ENCODE measurements at regions not wholly inside any gene's neighbourhood (a gene's known extent, or its start where the extent isn't known, plus 50 kb on each side); places are given as distances from the start of the nearest gene placed in this dataset.

- TF ChIP-seq, protein P1, sequence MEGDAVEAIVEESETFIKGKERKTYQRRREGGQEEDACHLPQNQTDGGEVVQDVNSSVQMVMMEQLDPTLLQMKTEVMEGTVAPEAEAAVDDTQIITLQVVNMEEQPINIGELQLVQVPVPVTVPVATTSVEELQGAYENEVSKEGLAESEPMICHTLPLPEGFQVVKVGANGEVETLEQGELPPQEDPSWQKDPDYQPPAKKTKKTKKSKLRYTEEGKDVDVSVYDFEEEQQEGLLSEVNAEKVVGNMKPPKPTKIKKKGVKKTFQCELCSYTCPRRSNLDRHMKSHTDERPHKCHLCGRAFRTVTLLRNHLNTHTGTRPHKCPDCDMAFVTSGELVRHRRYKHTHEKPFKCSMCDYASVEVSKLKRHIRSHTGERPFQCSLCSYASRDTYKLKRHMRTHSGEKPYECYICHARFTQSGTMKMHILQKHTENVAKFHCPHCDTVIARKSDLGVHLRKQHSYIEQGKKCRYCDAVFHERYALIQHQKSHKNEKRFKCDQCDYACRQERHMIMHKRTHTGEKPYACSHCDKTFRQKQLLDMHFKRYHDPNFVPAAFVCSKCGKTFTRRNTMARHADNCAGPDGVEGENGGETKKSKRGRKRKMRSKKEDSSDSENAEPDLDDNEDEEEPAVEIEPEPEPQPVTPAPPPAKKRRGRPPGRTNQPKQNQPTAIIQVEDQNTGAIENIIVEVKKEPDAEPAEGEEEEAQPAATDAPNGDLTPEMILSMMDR (optimal IDR thresholded peaks at IDR 0.05 in 1 of 3, IDR thresholded peaks at IDR 0.05 in 1 of 3, conservative IDR thresholded peaks at IDR 0.05 in 1 of 3; ENCODE audit: extremely low read depth in 1 of 3, insufficient read depth in 2 of 3, low read length in 3 of 3): no peak
- no peak for TF ChIP-seq EZH2 (IDR thresholded peaks at IDR 0.05; ENCODE audit: low read length)
Measured at GRCh38 chr18:30674596-30674995, 367.9 kb downstream of the DSC3 start.

Measured in keratinocyte (primary cell).